ENCODE measurements at regions not wholly inside any gene's neighbourhood (a gene's known extent, or its start where the extent isn't known, plus 50 kb on each side); places are given as distances from the start of the nearest gene placed in this dataset.

GRCh38 chr2:36002941-36003340 is 352.6 kb upstream of the CRIM1 start:
- Histone ChIP-seq H3K27me3 (ENCODE audit: insufficient read depth, low read depth, low read length) (no peaks in the 10 kb centered on the region), H3K9me2 (ENCODE audit: insufficient read depth, low read length) (no peaks in the 10 kb centered on the region), H3K9ac (ENCODE audit: low read length) (no peak overlapping the region)

GRCh38 chr2:35997488-35997887 is 358.1 kb upstream of the CRIM1 start:
- no peaks in the 10 kb centered on the region for H3K36me3 ChIP-seq (ENCODE audit: insufficient read depth, low read length)
- H2AFZ ChIP-seq (ENCODE audit: low read depth, low read length) = no peak overlapping the region
- no peak overlapping the region for H3K27ac ChIP-seq (ENCODE audit: low read length)
- no peak for TF ChIP-seq EP300 (conservative IDR thresholded peaks at IDR 0.05; ENCODE audit: poor library complexity, severe bottlenecking)
- no peak for TF ChIP-seq EZH2 (IDR thresholded peaks at IDR 0.05; ENCODE audit: borderline replicate concordance, insufficient read depth, low read length, poor library complexity, severe bottlenecking)
- TF ChIP-seq, protein P1, sequence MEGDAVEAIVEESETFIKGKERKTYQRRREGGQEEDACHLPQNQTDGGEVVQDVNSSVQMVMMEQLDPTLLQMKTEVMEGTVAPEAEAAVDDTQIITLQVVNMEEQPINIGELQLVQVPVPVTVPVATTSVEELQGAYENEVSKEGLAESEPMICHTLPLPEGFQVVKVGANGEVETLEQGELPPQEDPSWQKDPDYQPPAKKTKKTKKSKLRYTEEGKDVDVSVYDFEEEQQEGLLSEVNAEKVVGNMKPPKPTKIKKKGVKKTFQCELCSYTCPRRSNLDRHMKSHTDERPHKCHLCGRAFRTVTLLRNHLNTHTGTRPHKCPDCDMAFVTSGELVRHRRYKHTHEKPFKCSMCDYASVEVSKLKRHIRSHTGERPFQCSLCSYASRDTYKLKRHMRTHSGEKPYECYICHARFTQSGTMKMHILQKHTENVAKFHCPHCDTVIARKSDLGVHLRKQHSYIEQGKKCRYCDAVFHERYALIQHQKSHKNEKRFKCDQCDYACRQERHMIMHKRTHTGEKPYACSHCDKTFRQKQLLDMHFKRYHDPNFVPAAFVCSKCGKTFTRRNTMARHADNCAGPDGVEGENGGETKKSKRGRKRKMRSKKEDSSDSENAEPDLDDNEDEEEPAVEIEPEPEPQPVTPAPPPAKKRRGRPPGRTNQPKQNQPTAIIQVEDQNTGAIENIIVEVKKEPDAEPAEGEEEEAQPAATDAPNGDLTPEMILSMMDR (IDR thresholded peaks at IDR 0.05; ENCODE audit: poor library complexity, severe bottlenecking) = no peak
- TF ChIP-seq, protein P2, sequence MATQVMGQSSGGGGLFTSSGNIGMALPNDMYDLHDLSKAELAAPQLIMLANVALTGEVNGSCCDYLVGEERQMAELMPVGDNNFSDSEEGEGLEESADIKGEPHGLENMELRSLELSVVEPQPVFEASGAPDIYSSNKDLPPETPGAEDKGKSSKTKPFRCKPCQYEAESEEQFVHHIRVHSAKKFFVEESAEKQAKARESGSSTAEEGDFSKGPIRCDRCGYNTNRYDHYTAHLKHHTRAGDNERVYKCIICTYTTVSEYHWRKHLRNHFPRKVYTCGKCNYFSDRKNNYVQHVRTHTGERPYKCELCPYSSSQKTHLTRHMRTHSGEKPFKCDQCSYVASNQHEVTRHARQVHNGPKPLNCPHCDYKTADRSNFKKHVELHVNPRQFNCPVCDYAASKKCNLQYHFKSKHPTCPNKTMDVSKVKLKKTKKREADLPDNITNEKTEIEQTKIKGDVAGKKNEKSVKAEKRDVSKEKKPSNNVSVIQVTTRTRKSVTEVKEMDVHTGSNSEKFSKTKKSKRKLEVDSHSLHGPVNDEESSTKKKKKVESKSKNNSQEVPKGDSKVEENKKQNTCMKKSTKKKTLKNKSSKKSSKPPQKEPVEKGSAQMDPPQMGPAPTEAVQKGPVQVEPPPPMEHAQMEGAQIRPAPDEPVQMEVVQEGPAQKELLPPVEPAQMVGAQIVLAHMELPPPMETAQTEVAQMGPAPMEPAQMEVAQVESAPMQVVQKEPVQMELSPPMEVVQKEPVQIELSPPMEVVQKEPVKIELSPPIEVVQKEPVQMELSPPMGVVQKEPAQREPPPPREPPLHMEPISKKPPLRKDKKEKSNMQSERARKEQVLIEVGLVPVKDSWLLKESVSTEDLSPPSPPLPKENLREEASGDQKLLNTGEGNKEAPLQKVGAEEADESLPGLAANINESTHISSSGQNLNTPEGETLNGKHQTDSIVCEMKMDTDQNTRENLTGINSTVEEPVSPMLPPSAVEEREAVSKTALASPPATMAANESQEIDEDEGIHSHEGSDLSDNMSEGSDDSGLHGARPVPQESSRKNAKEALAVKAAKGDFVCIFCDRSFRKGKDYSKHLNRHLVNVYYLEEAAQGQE (IDR thresholded peaks at IDR 0.05; ENCODE audit: borderline replicate concordance) = no peak
- H3K9ac ChIP-seq (ENCODE audit: low read length) = no peak overlapping the region
- H4K20me1 ChIP-seq (ENCODE audit: insufficient read depth) = no peaks in the 10 kb centered on the region
- H3K9me3 ChIP-seq (ENCODE audit: low read length) = no peaks in the 10 kb centered on the region
- H3K9me2 ChIP-seq (ENCODE audit: insufficient read depth, low read length) = no peaks in the 10 kb centered on the region
- no peak overlapping the region for H3K4me3 ChIP-seq (ENCODE audit: low read length)
- H3K79me2 ChIP-seq (replicated peaks; ENCODE audit: insufficient read depth, low read length) = no peaks in the 10 kb centered on the region
- H3F3A ChIP-seq (ENCODE audit: insufficient read depth, low read length, poor library complexity, severe bottlenecking) = no peaks in the 10 kb centered on the region
- no peak overlapping the region for H3K4me2 ChIP-seq (ENCODE audit: low read length)
- H3K27me3 ChIP-seq (ENCODE audit: insufficient read depth, low read depth, low read length) = no peaks in the 10 kb centered on the region

More at GRCh38 chr2:36002941-36003340, 352.6 kb upstream of the CRIM1 start:
- no peaks in the 10 kb centered on the region for H3K9me3 ChIP-seq (ENCODE audit: low read length)
- H2AFZ ChIP-seq (ENCODE audit: low read depth, low read length) = no peak overlapping the region
- H3K4me2 ChIP-seq (ENCODE audit: low read length) = no peak overlapping the region
- no peaks in the 10 kb centered on the region for H3K79me2 ChIP-seq (replicated peaks; ENCODE audit: insufficient read depth, low read length)
- no peaks in the 10 kb centered on the region for H4K20me1 ChIP-seq (ENCODE audit: insufficient read depth)
- TF ChIP-seq EZH2 (IDR thresholded peaks at IDR 0.05; ENCODE audit: borderline replicate concordance, insufficient read depth, low read length, poor library complexity, severe bottlenecking) (no peak), SMC3 (conservative IDR thresholded peaks at IDR 0.05; ENCODE audit: poor library complexity) (no peak), POLR2AphosphoS5 (IDR thresholded peaks at IDR 0.05) (no peak), RAD21 (conservative IDR thresholded peaks at IDR 0.05) (no peak), TAF1 (IDR thresholded peaks at IDR 0.05; ENCODE audit: low read depth) (no peak), EP300 (conservative IDR thresholded peaks at IDR 0.05; ENCODE audit: poor library complexity, severe bottlenecking) (no peak), MXI1 (conservative IDR thresholded peaks at IDR 0.05; ENCODE audit: poor library complexity, severe bottlenecking) (no peak)
- TF ChIP-seq, protein P2 (IDR thresholded peaks at IDR 0.05; ENCODE audit: borderline replicate concordance) = no peak
- TF ChIP-seq, protein P1 (IDR thresholded peaks at IDR 0.05; ENCODE audit: poor library complexity, severe bottlenecking) = no peak
- H3F3A ChIP-seq (ENCODE audit: insufficient read depth, low read length, poor library complexity, severe bottlenecking) = no peaks in the 10 kb centered on the region
- H3K4me3 ChIP-seq (ENCODE audit: low read length) = no peak overlapping the region
- no peaks in the 10 kb centered on the region for H3K36me3 ChIP-seq (ENCODE audit: insufficient read depth, low read length)
- H3K27ac ChIP-seq (ENCODE audit: low read length) = no peak overlapping the region
